ENCODE measurements at regions not wholly inside any gene's neighbourhood (a gene's known extent, or its start where the extent isn't known, plus 50 kb on each side); places are given as distances from the start of the nearest gene placed in this dataset.

- TF ChIP-seq CEBPB (IDR thresholded peaks at IDR 0.05) (no peak), CTCF (IDR thresholded peaks at IDR 0.05) (no peak), USF2 (IDR thresholded peaks at IDR 0.05) (no peak)
- TF ChIP-seq, protein P1, sequence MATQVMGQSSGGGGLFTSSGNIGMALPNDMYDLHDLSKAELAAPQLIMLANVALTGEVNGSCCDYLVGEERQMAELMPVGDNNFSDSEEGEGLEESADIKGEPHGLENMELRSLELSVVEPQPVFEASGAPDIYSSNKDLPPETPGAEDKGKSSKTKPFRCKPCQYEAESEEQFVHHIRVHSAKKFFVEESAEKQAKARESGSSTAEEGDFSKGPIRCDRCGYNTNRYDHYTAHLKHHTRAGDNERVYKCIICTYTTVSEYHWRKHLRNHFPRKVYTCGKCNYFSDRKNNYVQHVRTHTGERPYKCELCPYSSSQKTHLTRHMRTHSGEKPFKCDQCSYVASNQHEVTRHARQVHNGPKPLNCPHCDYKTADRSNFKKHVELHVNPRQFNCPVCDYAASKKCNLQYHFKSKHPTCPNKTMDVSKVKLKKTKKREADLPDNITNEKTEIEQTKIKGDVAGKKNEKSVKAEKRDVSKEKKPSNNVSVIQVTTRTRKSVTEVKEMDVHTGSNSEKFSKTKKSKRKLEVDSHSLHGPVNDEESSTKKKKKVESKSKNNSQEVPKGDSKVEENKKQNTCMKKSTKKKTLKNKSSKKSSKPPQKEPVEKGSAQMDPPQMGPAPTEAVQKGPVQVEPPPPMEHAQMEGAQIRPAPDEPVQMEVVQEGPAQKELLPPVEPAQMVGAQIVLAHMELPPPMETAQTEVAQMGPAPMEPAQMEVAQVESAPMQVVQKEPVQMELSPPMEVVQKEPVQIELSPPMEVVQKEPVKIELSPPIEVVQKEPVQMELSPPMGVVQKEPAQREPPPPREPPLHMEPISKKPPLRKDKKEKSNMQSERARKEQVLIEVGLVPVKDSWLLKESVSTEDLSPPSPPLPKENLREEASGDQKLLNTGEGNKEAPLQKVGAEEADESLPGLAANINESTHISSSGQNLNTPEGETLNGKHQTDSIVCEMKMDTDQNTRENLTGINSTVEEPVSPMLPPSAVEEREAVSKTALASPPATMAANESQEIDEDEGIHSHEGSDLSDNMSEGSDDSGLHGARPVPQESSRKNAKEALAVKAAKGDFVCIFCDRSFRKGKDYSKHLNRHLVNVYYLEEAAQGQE (IDR thresholded peaks at IDR 0.05), result no peak
These were observed 171.8 kb upstream of the ATP5MC3 start for GRCh38 chr2:175353275-175353674.
